ENCODE measurements at regions not wholly inside any gene's neighbourhood (a gene's known extent, or its start where the extent isn't known, plus 50 kb on each side); places are given as distances from the start of the nearest gene placed in this dataset.

- TF ChIP-seq CTCF (conservative IDR thresholded peaks at IDR 0.05; ENCODE audit: control insufficient read depth, insufficient read depth, low read depth, low read length) = no peak
- DNase-seq (ENCODE audit: low read depth) = no peak
- H3K4me3 ChIP-seq (ENCODE audit: control insufficient read depth, low read depth, low read length) = no peak overlapping the region
Measured at GRCh38 chr7:119826547-119826946, 446.4 kb upstream of the KCND2 start.

GRCh38 chr7:119838444-119838843 lies 434.5 kb upstream of the KCND2 start:
- no peak for TF ChIP-seq CTCF (conservative IDR thresholded peaks at IDR 0.05; ENCODE audit: control insufficient read depth, insufficient read depth, low read depth, low read length)
- no peak for DNase-seq (ENCODE audit: low read depth)
- no peak overlapping the region for H3K4me3 ChIP-seq (ENCODE audit: control insufficient read depth, low read depth, low read length)

- TF ChIP-seq CTCF (conservative IDR thresholded peaks at IDR 0.05; ENCODE audit: control insufficient read depth, insufficient read depth, low read depth, low read length) = no peak
- no peak for DNase-seq (ENCODE audit: low read depth)
- no peak overlapping the region for H3K4me3 ChIP-seq (ENCODE audit: control insufficient read depth, low read depth, low read length)
Measured at GRCh38 chr7:119842337-119842736, 430.6 kb upstream of the KCND2 start.

GRCh38 chr7:119842786-119843185 lies 430.2 kb upstream of the KCND2 start:
- no peak overlapping the region for H3K4me3 ChIP-seq (ENCODE audit: control insufficient read depth, low read depth, low read length)
- no peak for DNase-seq (ENCODE audit: low read depth)
- TF ChIP-seq CTCF (conservative IDR thresholded peaks at IDR 0.05; ENCODE audit: control insufficient read depth, insufficient read depth, low read depth, low read length) = no peak

- no peak for TF ChIP-seq CTCF (conservative IDR thresholded peaks at IDR 0.05; ENCODE audit: control insufficient read depth, insufficient read depth, low read depth, low read length)
- no peak for DNase-seq (ENCODE audit: low read depth)
- no peak overlapping the region for H3K4me3 ChIP-seq (ENCODE audit: control insufficient read depth, low read depth, low read length)
Measured at GRCh38 chr7:119861385-119861784, 411.6 kb upstream of the KCND2 start.

- no peak for TF ChIP-seq CTCF (conservative IDR thresholded peaks at IDR 0.05; ENCODE audit: control insufficient read depth, insufficient read depth, low read depth, low read length)
- H3K4me3 ChIP-seq (ENCODE audit: control insufficient read depth, low read depth, low read length) = no peak overlapping the region
- no peak for DNase-seq (ENCODE audit: low read depth)
Measured at GRCh38 chr7:119868387-119868786, 404.6 kb upstream of the KCND2 start.

GRCh38 chr7:119879835-119880234 lies 393.1 kb upstream of the KCND2 start:
- DNase-seq (ENCODE audit: low read depth) = no peak
- TF ChIP-seq CTCF (conservative IDR thresholded peaks at IDR 0.05; ENCODE audit: control insufficient read depth, insufficient read depth, low read depth, low read length) = no peak
- no peak overlapping the region for H3K4me3 ChIP-seq (ENCODE audit: control insufficient read depth, low read depth, low read length)

Measured in fibroblast of mammary gland (primary cell).